SK-N-SH treated with all-trans-retinoic acid at 6 μM for 48 hours (cell line): ENCODE measurements at regions not wholly inside any gene's neighbourhood (a gene's known extent, or its start where the extent isn't known, plus 50 kb on each side); places are given as distances from the start of the nearest gene placed in this dataset.

Experiments
- CSDC2 ChIP-seq: fragments of 250-450 bp; sonication (Bioruptor Pico); IDR thresholded peaks from 2 replicates; pipeline ENCODE4 v1.5.0; 2020; ENCODE audit warnings: mild to moderate bottlenecking, moderate library complexity
- ISL1 ChIP-seq: fragments of 250-450 bp; sonication (Bioruptor Pico); IDR thresholded peaks from 2 replicates; pipeline ENCODE4 v2.1.2; 2022; ENCODE audit warnings: mild to moderate bottlenecking, moderate library complexity
- PATZ1 ChIP-seq: fragments of 250-450 bp; sonication (Bioruptor Pico); IDR thresholded peaks from 2 replicates; pipeline ENCODE4 v1.8.0; 2020; ENCODE audit warnings: mild to moderate bottlenecking, moderate library complexity, borderline replicate concordance
- SNAI2 ChIP-seq: fragments of 250-450 bp; sonication (Bioruptor Pico); IDR thresholded peaks from 2 replicates; pipeline ENCODE4 v1.5.0; 2020; ENCODE audit warnings: mild to moderate bottlenecking, moderate library complexity
- ZFP30 ChIP-seq: fragments of 450-650 bp; formaldehyde crosslinking; IDR thresholded peaks from 2 replicates; pipeline ENCODE4 v1.5.0; 2022; ENCODE audit warnings: mild to moderate bottlenecking, moderate library complexity
- ZNF565 ChIP-seq: fragments of 450-650 bp; formaldehyde crosslinking; conservative IDR thresholded peaks from 2 replicates; pipeline ENCODE4 v1.5.0; 2020; ENCODE audit warnings: low read depth, mild to moderate bottlenecking, moderate library complexity
- ZNF8 ChIP-seq: fragments of 450-650 bp; formaldehyde crosslinking; IDR thresholded peaks from 2 replicates; pipeline ENCODE4 v1.5.0; 2020; ENCODE audit warnings: mild to moderate bottlenecking, moderate library complexity
- TF ChIP-seq, protein P1 (sequence below): fragments of 250-450 bp; sonication (Bioruptor Pico); IDR thresholded peaks from 2 replicates; pipeline ENCODE4 v1.5.1; 2020; ENCODE audit warnings: low read depth, mild to moderate bottlenecking, moderate library complexity

GRCh38 chr12:124495194-124495983 is 72.0 kb downstream of the NCOR2 start:
- TF ChIP-seq, protein P1, sequence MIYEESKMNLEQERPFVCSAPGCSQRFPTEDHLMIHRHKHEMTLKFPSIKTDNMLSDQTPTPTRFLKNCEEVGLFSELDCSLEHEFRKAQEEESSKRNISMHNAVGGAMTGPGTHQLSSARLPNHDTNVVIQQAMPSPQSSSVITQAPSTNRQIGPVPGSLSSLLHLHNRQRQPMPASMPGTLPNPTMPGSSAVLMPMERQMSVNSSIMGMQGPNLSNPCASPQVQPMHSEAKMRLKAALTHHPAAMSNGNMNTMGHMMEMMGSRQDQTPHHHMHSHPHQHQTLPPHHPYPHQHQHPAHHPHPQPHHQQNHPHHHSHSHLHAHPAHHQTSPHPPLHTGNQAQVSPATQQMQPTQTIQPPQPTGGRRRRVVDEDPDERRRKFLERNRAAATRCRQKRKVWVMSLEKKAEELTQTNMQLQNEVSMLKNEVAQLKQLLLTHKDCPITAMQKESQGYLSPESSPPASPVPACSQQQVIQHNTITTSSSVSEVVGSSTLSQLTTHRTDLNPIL (CRISPR knock-in tag) = no peak
- TF ChIP-seq SNAI2 (CRISPR knock-in tag) (no peak), PATZ1 (CRISPR knock-in tag) (no peak), ZNF565 (CRISPR knock-in tag) (no peak), ZFP30 (CRISPR knock-in tag) (no peak), CSDC2 (no peak), ZNF8 (CRISPR knock-in tag) (no peak), ISL1 (CRISPR knock-in tag) (no peak)
